OCI-LY1 (cell line): ENCODE measurements at regions not wholly inside any gene's neighbourhood (a gene's known extent, or its start where the extent isn't known, plus 50 kb on each side); places are given as distances from the start of the nearest gene placed in this dataset.

Experiments used
- H2AFZ ChIP-seq: fragments of 200-600 bp; sonication (generic), shearing (Covaris generic); 2 replicates; pipeline ENCODE4 v1.6.0; 2014; ENCODE audit warnings: antibody characterized with exemption, mild to moderate bottlenecking, low read length
- H3F3A ChIP-seq: fragments of 200-600 bp; sonication (generic), shearing (Covaris generic); 2 replicates; pipeline ENCODE4 v1.6.0; 2014; ENCODE audit warnings: mild to moderate bottlenecking, antibody characterized with exemption, low read length, moderate library complexity; ENCODE audit not compliant: insufficient read depth
- H3K27ac ChIP-seq: fragments of 200-600 bp; sonication (generic); 2 replicates; pipeline ENCODE4 v1.5.1; 2014; ENCODE audit warnings: low read length, mixed run types, mild to moderate bottlenecking, low read depth; ENCODE audit not compliant: poor library complexity, severe bottlenecking
- H3K27me3 ChIP-seq: fragments of 200-600 bp; sonication (generic); 2 replicates; pipeline ENCODE4 v1.6.0; 2014; ENCODE audit warnings: antibody characterized with exemption, mild to moderate bottlenecking, low read length, moderate library complexity; ENCODE audit not compliant: insufficient read depth
- H3K36me3 ChIP-seq: fragments of 200-600 bp; sonication (generic); 2 replicates; pipeline ENCODE4 v1.6.1; 2014; ENCODE audit warnings: mild to moderate bottlenecking, antibody characterized with exemption, low read length, moderate library complexity, mixed read lengths; ENCODE audit not compliant: insufficient read depth
- H3K4me1 ChIP-seq: fragments of 200-600 bp; sonication (generic); 2 replicates; pipeline ENCODE4 v1.5.1; 2014; ENCODE audit warnings: mild to moderate bottlenecking, low read length, moderate library complexity; ENCODE audit not compliant: insufficient read depth, severe bottlenecking
- H3K4me2 ChIP-seq: fragments of 200-600 bp; sonication (generic), shearing (Covaris generic); 2 replicates; pipeline ENCODE4 v1.6.1; 2014; ENCODE audit warnings: low read length
- H3K4me3 ChIP-seq: fragments of 200-600 bp; sonication (generic); 2 replicates; pipeline ENCODE4 v1.5.1; 2014; ENCODE audit warnings: low read length, low read depth, mild to moderate bottlenecking, mixed read lengths; ENCODE audit not compliant: poor library complexity, severe bottlenecking
- H3K79me2 ChIP-seq: fragments of 200-600 bp; shearing (Covaris generic); 2 replicates; pipeline ENCODE4 v1.6.1; 2016; ENCODE audit warnings: mixed run types, low read length, mixed read lengths; ENCODE audit not compliant: insufficient read depth
- H3K9ac ChIP-seq: fragments of 200-600 bp; sonication (generic), shearing (Covaris generic); 2 replicates; pipeline ENCODE4 v1.6.1; 2014; ENCODE audit warnings: mild to moderate bottlenecking, low read length, mixed read lengths
- H3K9me2 ChIP-seq: fragments of 200-600 bp; sonication (generic), shearing (Covaris generic); 2 replicates; pipeline ENCODE4 v1.6.1; 2014; ENCODE audit warnings: low read depth, mild to moderate bottlenecking, low read length, mixed read lengths
- H3K9me3 ChIP-seq: fragments of 200-600 bp; shearing (Covaris generic); 2 replicates; pipeline ENCODE4 v1.6.1; 2014; ENCODE audit warnings: low read length, mixed read lengths
- H4K20me1 ChIP-seq: fragments of 200-600 bp; sonication (generic), shearing (Covaris generic); 2 replicates; pipeline ENCODE4 v1.6.0; 2016; ENCODE audit warnings: mild to moderate bottlenecking, low read length; ENCODE audit not compliant: insufficient read depth
- CTCF ChIP-seq: fragments of 200-600 bp; sonication (generic), shearing (Covaris generic); IDR thresholded peaks from 2 replicates; pipeline ENCODE4 v1.5.1; 2017; ENCODE audit warnings: mild to moderate bottlenecking, antibody characterized with exemption, low read length, moderate library complexity, mixed read lengths
- EZH2 ChIP-seq: fragments of 200-600 bp; sonication (generic), shearing (Covaris generic); IDR thresholded peaks from 2 replicates; pipeline ENCODE4 v1.8.0; 2017; ENCODE audit warnings: borderline replicate concordance, mixed run types, mild to moderate bottlenecking, antibody characterized with exemption, low read length, moderate library complexity, mixed read lengths

GRCh38 chr4:129254126-129254525 lies 158.2 kb downstream of the C4orf33 start:
- no peak for TF ChIP-seq EZH2
- TF ChIP-seq CTCF, result no peak
- Histone ChIP-seq H3K9me2 (no peaks in the 10 kb centered on the region), H2AFZ (no peak overlapping the region)

DNA sequence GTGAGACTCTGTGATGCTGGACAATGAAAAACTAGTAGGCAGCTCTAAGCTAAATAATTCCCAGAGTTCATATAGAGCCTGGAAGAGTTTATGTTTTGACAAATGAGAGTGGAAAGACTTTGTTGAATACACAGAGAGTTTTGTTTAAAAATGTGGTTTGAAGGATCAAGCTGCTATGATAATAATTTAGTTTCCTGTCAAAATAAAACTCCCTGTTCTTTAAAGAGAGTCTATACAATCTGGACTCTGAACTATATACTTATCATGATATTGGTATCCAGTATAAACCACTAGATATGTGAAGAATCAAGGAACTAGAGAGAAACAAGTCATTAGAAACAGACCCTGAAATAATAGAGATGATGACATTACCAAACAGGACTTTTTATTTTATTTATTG lies 158.6 kb downstream of the C4orf33 start:
- Histone ChIP-seq H4K20me1 (no peaks in the 10 kb centered on the region), H3K36me3 (no peaks in the 10 kb centered on the region), H3K4me2 (no peak overlapping the region), H3K9ac (no peak overlapping the region), H3K27me3 (no peaks in the 10 kb centered on the region), H2AFZ (no peak overlapping the region), H3K27ac (no peak overlapping the region), H3K9me2 (no peaks in the 10 kb centered on the region), H3K9me3 (no peaks in the 10 kb centered on the region), H3K4me1 (no peaks in the 10 kb centered on the region), H3F3A (no peaks in the 10 kb centered on the region), H3K79me2 (no peaks in the 10 kb centered on the region), H3K4me3 (no peak overlapping the region)
- no peak for TF ChIP-seq CTCF
- TF ChIP-seq EZH2, result no peak

More at GRCh38 chr4:129254126-129254525, 158.2 kb downstream of the C4orf33 start:
- H3K9me3 ChIP-seq, result no peaks in the 10 kb centered on the region
- no peak overlapping the region for H3K9ac ChIP-seq
- H3F3A ChIP-seq, result no peaks in the 10 kb centered on the region
- no peak overlapping the region for H3K4me2 ChIP-seq
- no peaks in the 10 kb centered on the region for H3K27me3 ChIP-seq
- H3K4me1 ChIP-seq, result no peaks in the 10 kb centered on the region
- no peaks in the 10 kb centered on the region for H3K79me2 ChIP-seq
- H3K27ac ChIP-seq, result no peak overlapping the region
- H3K36me3 ChIP-seq, result no peaks in the 10 kb centered on the region
- no peak overlapping the region for H3K4me3 ChIP-seq
- H4K20me1 ChIP-seq, result no peaks in the 10 kb centered on the region

GRCh38 chr4:129261584-129261983 lies 165.6 kb downstream of the C4orf33 start:
- no peak overlapping the region for H3K4me2 ChIP-seq
- no peak overlapping the region for H3K9ac ChIP-seq
- no peaks in the 10 kb centered on the region for H3K9me3 ChIP-seq
- no peaks in the 10 kb centered on the region for H3K79me2 ChIP-seq
- no peaks in the 10 kb centered on the region for H3K36me3 ChIP-seq
- no peaks in the 10 kb centered on the region for H3K4me1 ChIP-seq
- no peak overlapping the region for H2AFZ ChIP-seq
- H3K27me3 ChIP-seq, result no peaks in the 10 kb centered on the region
- no peaks in the 10 kb centered on the region for H4K20me1 ChIP-seq
- H3K27ac ChIP-seq, result no peak overlapping the region
- no peaks in the 10 kb centered on the region for H3F3A ChIP-seq
- TF ChIP-seq EZH2 (no peak), CTCF (no peak)
- H3K9me2 ChIP-seq, result no peaks in the 10 kb centered on the region
- H3K4me3 ChIP-seq, result no peak overlapping the region
